K562 (cell line): ENCODE measurements at regions not wholly inside any gene's neighbourhood (a gene's known extent, or its start where the extent isn't known, plus 50 kb on each side); places are given as distances from the start of the nearest gene placed in this dataset.
"Not testable (repeated sequence)": the region's sequence is repeated elsewhere in the genome, so short reads cannot be mapped to it uniquely, and the experiment has no call there.

Experiments used
- ATAC-seq: fragments of 200-7000 bp; cut with Tn5 transposase; 3 replicates; pipeline ENCODE4 v1.9.1; 2020; ENCODE audit warnings: moderate library complexity
- BruUV-seq: library from RNA; stranded (reverse); fragments of 400-500 nt; replicated peaks from 2 replicates; lab custom pipeline; 2021; lab: Mats Ljungman, UMichigan
- CTCF ChIA-PET: fragments of 300-600 bp; formaldehyde crosslinking; extraction: SDS; loops from one replicate; lab custom pipeline; 2021; ENCODE audit warnings: low intra/inter-chr PET ratio; lab: Yijun Ruan, JAX
- POLR2A ChIA-PET: fragments of 300-600, 350-650 bp; sonication (Branson Sonifier 250); formaldehyde crosslinking; extraction: SDS; loops from one replicate; lab custom pipeline; 2021; ENCODE audit warnings: antibody characterized with exemption, inconsistent platforms; lab: Yijun Ruan, JAX
- DNase-seq, 4 experiments: peaks; one replicate each; pipeline versions ENCODE4 v3.0.0 to v3.0.0-alpha.2; 2011 to 2018; ENCODE audit warnings: low spot score in 3 of 4, mixed read lengths in 3 of 4; ENCODE audit errors: extremely low read depth in 1 of 4
- FAIRE-seq: peaks from 2 replicates; lab custom pipeline; 2011; peaks lifted over from hg19 to GRCh38; lab: Jason Lieb, UNC
- H2AFZ ChIP-seq: 2 replicates; pipeline ENCODE4 v1.6.0; 2011; ENCODE audit warnings: low read depth, low read length, control low read depth, inconsistent platforms
- H3K27ac ChIP-seq: fragments of 200-600 bp; 3 replicates; pipeline ENCODE4 v1.8.0; 2011; ENCODE audit warnings: low read depth, mild to moderate bottlenecking, control low read depth, inconsistent platforms, low read length, moderate library complexity, mixed read lengths; ENCODE audit errors: extremely low read depth
- H3K27me3 ChIP-seq, 2 experiments: fragments of 300-600 bp in 1 of 2; 2 replicates in 1 of 2; 3 replicates in 1 of 2; pipeline versions ENCODE4 v1.6.0 to v1.8.0; 2011; ENCODE audit warnings: inconsistent platforms in 2 of 2, low read length in 2 of 2, mild to moderate bottlenecking in 1 of 2, mixed read lengths in 1 of 2, moderate library complexity in 1 of 2; ENCODE audit not compliant: control insufficient read depth in 2 of 2, insufficient read depth in 2 of 2
- H3K36me3 ChIP-seq: fragments of 300-600 bp; 3 replicates; pipeline ENCODE4 v1.8.0; 2011; ENCODE audit warnings: mild to moderate bottlenecking, low read length, inconsistent platforms; ENCODE audit not compliant: control insufficient read depth, insufficient read depth
- H3K4me1 ChIP-seq, 2 experiments: fragments of 200-600 bp in 1 of 2; replicated peaks in 1 of 2; 2 replicates in 1 of 2; 3 replicates in 1 of 2; pipeline versions ENCODE4 v1.5.1 to v1.8.0; 2011; ENCODE audit warnings: inconsistent platforms in 2 of 2, low read length in 2 of 2, mild to moderate bottlenecking in 1 of 2, mixed read lengths in 1 of 2, moderate library complexity in 1 of 2; ENCODE audit not compliant: control insufficient read depth in 2 of 2, insufficient read depth in 2 of 2
- H3K4me2 ChIP-seq: 2 replicates; pipeline ENCODE4 v1.6.1; 2011; ENCODE audit warnings: low read length, control low read depth, inconsistent platforms, mixed read lengths; ENCODE audit not compliant: insufficient read depth
- H3K4me3 ChIP-seq: fragments of 200-600 bp; sonication (generic), shearing (Covaris generic); 2 replicates; pipeline ENCODE4 v1.5.1; 2016; ENCODE audit warnings: control low read depth, inconsistent platforms
- H3K79me2 ChIP-seq: fragments of 200-600 bp; 3 replicates; pipeline ENCODE4 v1.8.0; 2011; ENCODE audit warnings: low read length, inconsistent platforms; ENCODE audit not compliant: control insufficient read depth, insufficient read depth
- H3K9ac ChIP-seq, 2 experiments: 2 replicates each; pipeline versions ENCODE4 v1.6.0 to v1.6.1; 2011; ENCODE audit warnings: low read depth in 2 of 2, low read length in 2 of 2, control low read depth in 1 of 2, inconsistent platforms in 1 of 2, mild to moderate bottlenecking in 1 of 2, mixed read lengths in 1 of 2; ENCODE audit not compliant: insufficient read depth in 1 of 2
- H3K9me1 ChIP-seq: one replicate; pipeline ENCODE4 v1.6.0; 2011; ENCODE audit warnings: inconsistent platforms, mild to moderate bottlenecking, low read length, moderate library complexity; ENCODE audit not compliant: control insufficient read depth, insufficient read depth
- H3K9me3 ChIP-seq: replicated peaks from 2 replicates; pipeline ENCODE4 v1.5.1; 2011; ENCODE audit warnings: low read depth, low read length, inconsistent platforms; ENCODE audit not compliant: control insufficient read depth, insufficient read depth
- H4K20me1 ChIP-seq: replicated peaks from 2 replicates; pipeline ENCODE4 v1.6.1; 2011; ENCODE audit warnings: low read length, inconsistent platforms, mixed read lengths; ENCODE audit not compliant: control insufficient read depth, insufficient read depth
- BCL6 ChIP-seq: fragments of 250-450 bp; sonication (Bioruptor Pico); IDR thresholded peaks from 2 replicates; pipeline ENCODE4 v1.4.0; 2020
- IRF1 ChIP-seq: sonication (generic); formaldehyde crosslinking; IDR thresholded peaks from 2 replicates; pipeline ENCODE4 v1.8.0; 2022; ENCODE audit warnings: missing genetic modification reagents, mild to moderate bottlenecking, borderline replicate concordance
- MTA3 ChIP-seq: fragments of 450-650 bp; formaldehyde crosslinking; IDR thresholded peaks from 2 replicates; pipeline ENCODE4 v1.6.1; 2017; ENCODE audit warnings: mild to moderate bottlenecking, borderline replicate concordance
- NELFE ChIP-seq: IDR thresholded peaks from 2 replicates; pipeline ENCODE4 v1.6.1; 2011; ENCODE audit warnings: mild to moderate bottlenecking; ENCODE audit not compliant: insufficient read depth, insufficient read length
- ZMIZ1 ChIP-seq, 2 experiments: fragments of 150-350 bp in 1 of 2; IDR thresholded peaks; 2 replicates each; pipeline ENCODE4 v1.6.1; 2012 to 2016; ENCODE audit warnings: low read depth in 2 of 2, low read length in 2 of 2, mild to moderate bottlenecking in 1 of 2, moderate library complexity in 1 of 2
- WGBS: fragments of 100-300 bp; shearing (Covaris generic); methylation state at CpG from one replicate; pipeline ENCODE4 v1.1.6; 2016; ENCODE audit warnings: low coverage, mixed read lengths; ENCODE audit not compliant: insufficient coverage; ENCODE audit errors: missing lambda C conversion rate; 5-methylcytosine and 5-hydroxymethylcytosine counted together
- in situ Hi-C: fragments of 300-500 bp; cut with MboI; formaldehyde crosslinking; loops from 4 replicates; pipeline ENCODE4 v1.15.0; 2018; ENCODE audit warnings: inconsistent platforms, mixed read lengths
- intact Hi-C: fragments of 100-400 bp; cut with micrococcal nuclease; formaldehyde crosslinking; loops from 2 replicates; pipeline ENCODE4 v1.14.2; 2022

GRCh38 chr20:55934146-55934545 lies 71.2 kb downstream of the CBLN4 start:
- in situ Hi-C loops (no loop called here), intact Hi-C loops (no loop called here)
- POLR2A ChIA-PET: no interaction called here
- H3K27ac ChIP-seq: no peak overlapping the region
- no peaks in the 10 kb centered on the region for H4K20me1 ChIP-seq
- no peak overlapping the region for H3K4me2 ChIP-seq
- H3K36me3 ChIP-seq: no peaks in the 10 kb centered on the region
- no peaks in the 10 kb centered on the region for H3K9me1 ChIP-seq
- no TSS peak for BruUV-seq
- FAIRE-seq (no peak), ATAC-seq (no peak), DNase-seq (no peak)
- no peaks in the 10 kb centered on the region for H3K27me3 ChIP-seq
- CTCF ChIA-PET: no interaction called here
- no peak overlapping the region for H3K4me3 ChIP-seq
- TF ChIP-seq NELFE (no peak), MTA3 (no peak), BCL6 (CRISPR knock-in tag) (no peak), ZMIZ1 (IDR thresholded peaks at IDR 0.05; ENCODE audit: low read depth in 2 of 2, low read length in 2 of 2) (no peak), IRF1 (CRISPR knock-in tag) (no peak)
- 4% methylated on average over 2 of the region's 2 CpGs for WGBS
- no peaks in the 10 kb centered on the region for H3K79me2 ChIP-seq
- no peaks in the 10 kb centered on the region for H3K9me3 ChIP-seq
- H3K4me1 ChIP-seq: no peaks in the 10 kb centered on the region
- H2AFZ ChIP-seq: no peak overlapping the region
- H3K9ac ChIP-seq: no peak overlapping the region

GRCh38 chr20:55930876-55931275 lies 74.4 kb downstream of the CBLN4 start:
- H3K9me1 ChIP-seq, DNase-seq, H3K4me3 ChIP-seq, H3K36me3 ChIP-seq, H3K4me1 ChIP-seq, intact Hi-C loops, BruUV-seq, POLR2A ChIA-PET, H3K4me2 ChIP-seq, H2AFZ ChIP-seq, in situ Hi-C loops, FAIRE-seq, H3K27ac ChIP-seq, H3K9me3 ChIP-seq, ATAC-seq, CTCF ChIA-PET, H3K79me2 ChIP-seq, H3K27me3 ChIP-seq, H4K20me1 ChIP-seq, H3K9ac ChIP-seq: not testable (repeated sequence)
- 0% methylated on average over 2 of the region's 2 CpGs for WGBS
